ENCODE measurements at regions not wholly inside any gene's neighbourhood (a gene's known extent, or its start where the extent isn't known, plus 50 kb on each side); places are given as distances from the start of the nearest gene placed in this dataset.

- DNase-seq (ENCODE audit: insufficient read length, low spot score) (no peak), FAIRE-seq (no peak)
Measured at GRCh38 chr2:7571701-7572100, 654.5 kb downstream of the RNF144A start.

GRCh38 chr2:7572450-7572849 is 655.2 kb downstream of the RNF144A start:
- FAIRE-seq = no peak
- DNase-seq (ENCODE audit: insufficient read length, low spot score) = no peak

- DNase-seq (ENCODE audit: insufficient read length, low spot score) (no peak), FAIRE-seq (no peak)
Measured at GRCh38 chr2:7573166-7573825, 656.1 kb downstream of the RNF144A start.

- FAIRE-seq = no peak
- DNase-seq (ENCODE audit: insufficient read length, low spot score) = no peak
Measured at GRCh38 chr2:7574385-7574784, 657.2 kb downstream of the RNF144A start.

- FAIRE-seq (no peak), DNase-seq (ENCODE audit: insufficient read length, low spot score) (no peak)
Measured at GRCh38 chr2:7577769-7578168, 660.6 kb downstream of the RNF144A start.

GRCh38 chr2:7584017-7584416 is 666.8 kb downstream of the RNF144A start:
- DNase-seq (ENCODE audit: insufficient read length, low spot score) (no peak), FAIRE-seq (no peak)

DNA sequence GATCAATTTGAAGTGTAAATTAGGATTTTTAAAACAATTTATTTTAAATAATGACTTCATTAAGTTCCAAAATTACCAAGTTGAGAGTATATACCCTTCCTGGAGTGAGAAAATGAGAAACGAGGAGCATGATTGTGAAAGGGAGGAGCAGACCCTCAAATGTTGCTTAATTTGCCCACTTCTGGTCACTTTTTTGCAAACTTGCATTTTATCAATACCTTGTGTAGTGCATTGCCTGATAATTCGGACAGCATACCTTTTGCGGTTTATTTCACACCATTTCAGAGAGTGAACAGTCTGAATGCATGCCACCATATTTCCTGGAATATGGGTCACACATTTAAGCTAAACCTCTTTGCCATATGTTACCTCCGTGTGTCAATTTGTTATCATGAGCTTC is 669.7 kb downstream of the RNF144A start:
- DNase-seq (ENCODE audit: insufficient read length, low spot score) (no peak), FAIRE-seq (no peak)

GRCh38 chr2:7588295-7588694 is 671.1 kb downstream of the RNF144A start:
- DNase-seq (ENCODE audit: insufficient read length, low spot score) (no peak), FAIRE-seq (no peak)

GRCh38 chr2:7592618-7593140 is 675.5 kb downstream of the RNF144A start:
- DNase-seq (ENCODE audit: insufficient read length, low spot score) (no peak), FAIRE-seq (no peak)

GRCh38 chr2:7593360-7593759 is 676.1 kb downstream of the RNF144A start:
- no peak for FAIRE-seq
- no peak for DNase-seq (ENCODE audit: insufficient read length, low spot score)

GRCh38 chr2:7594211-7594610 is 677.0 kb downstream of the RNF144A start:
- no peak for FAIRE-seq
- no peak for DNase-seq (ENCODE audit: insufficient read length, low spot score)

DNA sequence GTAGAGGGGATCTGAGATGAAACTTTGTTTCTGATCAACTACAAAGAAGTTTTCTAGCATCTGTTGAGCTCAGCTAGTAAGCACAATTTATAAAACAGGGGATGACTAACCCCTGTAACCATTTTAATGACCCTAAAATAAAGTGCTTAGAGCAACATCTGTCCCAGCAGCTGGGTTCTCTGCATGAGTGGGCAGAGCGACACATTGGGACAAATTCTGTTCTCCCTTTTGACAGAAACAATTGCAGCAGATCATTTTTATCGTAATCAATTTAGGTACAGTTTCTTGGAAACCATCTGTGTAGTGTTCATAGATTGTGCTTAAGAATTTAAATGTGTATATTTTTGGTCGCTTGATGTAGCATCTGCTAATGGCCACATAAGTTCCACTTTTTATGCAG is 678.0 kb downstream of the RNF144A start:
- DNase-seq (ENCODE audit: insufficient read length, low spot score) = no peak
- no peak for FAIRE-seq

DNA sequence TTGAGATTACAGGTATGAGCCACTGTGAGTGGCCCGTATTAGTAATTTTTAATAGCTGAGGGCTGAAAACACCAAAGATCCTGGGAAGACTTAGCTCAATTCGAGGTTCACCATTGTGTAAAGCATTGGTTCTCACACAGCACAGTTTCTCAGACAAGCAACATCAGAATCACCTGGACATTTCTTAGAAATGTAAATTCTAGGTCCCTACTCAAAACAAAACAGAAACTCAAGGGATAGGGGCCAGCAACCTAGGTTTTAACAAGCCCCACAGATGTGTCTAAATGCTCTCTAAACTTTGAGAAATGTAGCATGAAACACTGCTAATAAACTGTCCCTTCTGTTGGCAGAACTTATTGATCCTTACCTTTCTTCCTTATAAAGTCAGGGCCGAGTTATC is 681.2 kb downstream of the RNF144A start:
- no peak for DNase-seq (ENCODE audit: insufficient read length, low spot score)
- FAIRE-seq = no peak

DNA sequence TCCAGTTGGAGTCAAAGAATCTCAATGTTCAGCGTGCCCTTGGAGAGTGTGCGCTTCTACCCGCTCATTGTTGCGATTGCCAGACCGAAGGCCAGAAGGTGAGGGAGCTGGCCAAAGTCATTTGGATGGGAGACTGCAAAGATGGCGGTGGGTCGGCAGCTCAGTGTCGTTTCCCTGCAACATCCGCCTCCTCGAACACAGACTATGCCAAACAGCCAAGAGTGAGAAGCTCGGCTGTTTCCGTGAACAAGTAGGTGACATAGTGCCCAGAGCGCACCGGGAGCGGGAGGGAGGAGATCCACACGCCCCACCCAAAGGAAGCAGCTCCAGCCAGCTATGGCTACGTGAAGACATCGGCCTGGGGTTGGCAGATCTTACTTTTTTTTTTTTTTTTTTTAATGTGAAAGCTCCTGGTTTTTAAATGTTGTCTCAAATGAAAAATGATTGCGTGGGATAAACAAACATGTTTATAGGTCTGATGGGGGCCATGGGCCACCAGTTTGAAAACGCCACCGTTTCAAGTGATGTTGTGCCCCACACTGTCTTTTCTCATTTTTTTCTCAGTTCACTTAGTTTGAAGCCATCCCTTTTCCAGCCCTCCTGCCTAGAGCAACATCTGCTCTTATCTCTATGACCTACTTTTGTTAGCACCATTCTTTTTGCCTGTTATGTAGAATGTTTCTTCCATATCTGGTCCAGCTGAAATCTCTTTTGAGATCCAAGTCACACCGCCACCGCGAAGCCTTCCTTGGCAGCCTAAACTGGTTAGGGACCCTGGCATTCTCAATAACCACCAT is 682.4 kb downstream of the RNF144A start:
- DNase-seq (ENCODE audit: insufficient read length, low spot score) = no peak
- no peak for FAIRE-seq

- FAIRE-seq = no peak
- DNase-seq (ENCODE audit: insufficient read length, low spot score) = no peak
Measured at GRCh38 chr2:7601990-7602389, 684.8 kb downstream of the RNF144A start.

- FAIRE-seq (no peak), DNase-seq (ENCODE audit: insufficient read length, low spot score) (no peak)
Measured at GRCh38 chr2:7604456-7604855, 687.2 kb downstream of the RNF144A start.

DNA sequence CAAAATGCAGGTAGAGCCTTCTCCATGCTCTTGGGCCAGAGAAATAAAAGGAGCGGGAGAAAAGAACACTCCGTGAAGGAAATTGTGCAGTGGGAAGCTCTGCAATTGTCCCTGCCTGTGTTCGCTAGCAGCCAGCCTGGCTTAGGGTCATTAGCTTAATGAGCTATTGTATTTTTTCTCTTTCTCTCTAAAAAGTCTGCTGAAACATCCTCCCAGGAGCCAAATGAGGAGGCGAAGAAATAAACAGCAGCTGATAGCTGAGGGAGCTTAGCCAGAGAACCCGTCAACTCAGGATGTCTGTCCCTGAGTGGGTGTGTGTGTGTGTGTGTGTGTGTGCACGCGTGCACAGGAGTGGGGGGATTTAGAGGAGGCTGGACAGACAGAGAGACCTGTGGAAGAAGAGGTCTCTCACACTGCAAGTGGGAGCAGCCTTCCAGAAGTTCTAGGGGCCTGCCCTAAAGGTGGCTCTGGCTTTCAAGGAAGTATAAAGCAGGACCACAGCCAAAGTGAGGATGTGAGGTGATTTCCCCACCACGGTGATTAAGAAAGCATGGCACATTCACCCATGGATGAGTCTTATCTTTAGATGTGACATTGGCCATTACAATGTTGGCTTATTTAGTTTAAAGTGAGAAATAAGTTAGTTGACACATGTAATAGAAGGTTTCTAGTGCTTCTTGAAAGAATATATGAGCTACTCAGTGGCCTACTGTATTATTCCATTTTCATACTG is 690.4 kb downstream of the RNF144A start:
- no peak for FAIRE-seq

GRCh38 chr2:7609556-7609955 is 692.3 kb downstream of the RNF144A start:
- FAIRE-seq (no peak), DNase-seq (ENCODE audit: insufficient read length, low spot score) (no peak)

More for the DNA sequence above, 690.4 kb downstream of the RNF144A start:
- no peak for DNase-seq (ENCODE audit: insufficient read length, low spot score)

GRCh38 chr2:7609974-7610373 is 692.8 kb downstream of the RNF144A start:
- no peak for FAIRE-seq
- no peak for DNase-seq (ENCODE audit: insufficient read length, low spot score)

DNA sequence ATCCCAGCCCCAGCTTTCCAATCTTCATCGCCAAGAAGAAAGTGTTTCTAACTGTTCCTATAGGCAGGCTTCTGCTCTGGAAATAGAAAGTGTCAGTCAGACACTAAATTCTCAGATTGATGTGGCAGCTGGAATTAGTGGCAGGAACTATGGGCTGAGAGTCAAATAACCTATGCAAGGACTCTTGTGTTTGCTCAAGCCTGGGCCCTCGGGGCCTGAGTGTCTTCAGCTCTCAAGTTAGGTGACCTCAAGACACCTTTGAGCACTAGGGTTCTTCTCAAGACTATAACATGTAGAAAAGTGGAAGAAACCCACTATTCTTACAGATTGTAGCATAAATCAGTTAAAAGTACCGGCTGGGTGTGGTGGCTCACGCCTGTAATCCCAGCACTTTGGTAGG is 694.5 kb downstream of the RNF144A start:
- FAIRE-seq = no peak
- no peak for DNase-seq (ENCODE audit: insufficient read length, low spot score)

- DNase-seq (ENCODE audit: insufficient read length, low spot score) = no peak
- no peak for FAIRE-seq
Measured at GRCh38 chr2:7612969-7613368, 695.8 kb downstream of the RNF144A start.
